Aorta (tissue), 5 donors: ENCODE measurements at regions not wholly inside any gene's neighbourhood (a gene's known extent, or its start where the extent isn't known, plus 50 kb on each side); places are given as distances from the start of the nearest gene placed in this dataset.
"Not testable (repeated sequence)": the region's sequence is repeated elsewhere in the genome, so short reads cannot be mapped to it uniquely, and the experiment has no call there.

Source experiments
- ATAC-seq: fragments of 200-7000 bp; cut with Tn5 transposase; one replicate; pipeline ENCODE4 v1.9.1; 2022; ENCODE audit warnings: moderate library complexity; ENCODE audit not compliant: low FRiP score
- DNase-seq, 2 donors: peaks; one replicate each; pipeline ENCODE4 v3.0.0-alpha.2; 2020
- H3K27ac ChIP-seq, 2 donors: one replicate each; pipeline ENCODE4 v1.5.1; 2013; ENCODE audit warnings: low read length in 2 of 2, mild to moderate bottlenecking in 2 of 2, moderate library complexity in 2 of 2, control low read depth in 1 of 2, inconsistent platforms in 1 of 2, low read depth in 1 of 2
- H3K27me3 ChIP-seq, 2 donors: one replicate each; pipeline ENCODE4 v1.6.1; 2013; ENCODE audit warnings: control low read depth in 1 of 2, low read length in 1 of 2, mild to moderate bottlenecking in 1 of 2, moderate library complexity in 1 of 2; ENCODE audit not compliant: insufficient read depth in 2 of 2, control insufficient read depth in 1 of 2
- H3K36me3 ChIP-seq, 2 donors: one replicate each; pipeline ENCODE4 v1.6.1; 2013; ENCODE audit warnings: control low read depth in 1 of 2, low read length in 1 of 2, mild to moderate bottlenecking in 1 of 2; ENCODE audit not compliant: insufficient read depth in 2 of 2, control insufficient read depth in 1 of 2
- H3K4me1 ChIP-seq, 2 donors: one replicate each; pipeline ENCODE4 v1.6.1; 2013; ENCODE audit warnings: low read length in 2 of 2, control low read depth in 1 of 2, mild to moderate bottlenecking in 1 of 2, moderate library complexity in 1 of 2; ENCODE audit not compliant: insufficient read depth in 2 of 2, control insufficient read depth in 1 of 2
- H3K4me3 ChIP-seq, 2 donors: one replicate each; pipeline ENCODE4 v1.5.1; 2013; ENCODE audit warnings: low read length in 2 of 2, control low read depth in 1 of 2, mild to moderate bottlenecking in 1 of 2
- H3K9me3 ChIP-seq: one replicate; pipeline ENCODE4 v1.6.1; 2013; ENCODE audit warnings: mild to moderate bottlenecking, low read length; ENCODE audit not compliant: control insufficient read depth
- WGBS, 2 donors: extraction: QIAGEN DNeasy Blood & Tissue Kit; methylation state at CpG; one replicate each; pipeline ENCODE4 v1.1.7; 2013; 5-methylcytosine and 5-hydroxymethylcytosine counted together
- intact Hi-C, 2 donors: fragments of 100-400 bp; cut with DNase I; formaldehyde crosslinking; loops; one replicate each; pipeline versions ENCODE4 v1.14.2 to v1.15.0; 2022
- donor health status: healthy with polysubstance abuse.
- donor health status: Bipolar disorder and iron deficiency.
- donor health status: DM: no; HTN: no; CAD: no.
- donor health status: DM: no; HTN: no; CAD: no.
- donor health status: DM: yes; HTN: yes; CAD: no.

DNA sequence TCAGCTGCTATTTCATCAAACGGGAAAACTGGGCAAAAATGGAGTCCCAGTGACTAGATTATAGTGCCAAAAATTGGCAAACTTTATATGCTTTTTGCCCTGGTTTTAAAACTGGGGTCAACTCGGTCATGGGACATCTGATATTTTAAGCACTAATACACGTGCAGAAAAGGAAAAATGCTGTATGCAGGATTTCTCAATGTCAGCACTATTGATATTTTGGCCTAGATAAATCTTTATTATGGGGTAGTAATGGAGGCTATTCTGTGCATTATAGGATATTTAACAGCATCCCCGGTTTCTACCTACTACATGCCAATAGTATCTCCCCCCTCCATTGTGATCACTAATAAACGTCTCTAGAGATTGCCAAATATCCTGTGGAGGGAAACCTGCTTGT lies 870.9 kb upstream of the IGFBP7 start:
- Histone ChIP-seq H3K4me1 (no peaks in the 10 kb centered on the region), H3K36me3 (no peaks in the 10 kb centered on the region), H3K9me3 (no peaks in the 10 kb centered on the region), H3K4me3 (no peak overlapping the region), H3K27me3 (no peaks in the 10 kb centered on the region), H3K27ac (no peak overlapping the region)
- DNase-seq (no peak), ATAC-seq (no peak)
- WGBS, 2 donors = 59 to 71% methylated on average over 5 of the region's 5 CpGs
- intact Hi-C loops = no loop called here

GRCh38 chr4:57974821-57975220 lies 864.6 kb upstream of the IGFBP7 start:
- no peaks in the 10 kb centered on the region for H3K9me3 ChIP-seq
- H3K27me3 ChIP-seq = no peaks in the 10 kb centered on the region
- H3K27ac ChIP-seq = no peak overlapping the region
- no peaks in the 10 kb centered on the region for H3K4me1 ChIP-seq
- no peak overlapping the region for H3K4me3 ChIP-seq
- DNase-seq = no peak
- ATAC-seq = no peak
- intact Hi-C loops = no loop called here
- H3K36me3 ChIP-seq = no peaks in the 10 kb centered on the region
- whole genome bisulfite sequencing, 2 donors = 87 to 93% methylated on average over 4 of the region's 4 CpGs

DNA sequence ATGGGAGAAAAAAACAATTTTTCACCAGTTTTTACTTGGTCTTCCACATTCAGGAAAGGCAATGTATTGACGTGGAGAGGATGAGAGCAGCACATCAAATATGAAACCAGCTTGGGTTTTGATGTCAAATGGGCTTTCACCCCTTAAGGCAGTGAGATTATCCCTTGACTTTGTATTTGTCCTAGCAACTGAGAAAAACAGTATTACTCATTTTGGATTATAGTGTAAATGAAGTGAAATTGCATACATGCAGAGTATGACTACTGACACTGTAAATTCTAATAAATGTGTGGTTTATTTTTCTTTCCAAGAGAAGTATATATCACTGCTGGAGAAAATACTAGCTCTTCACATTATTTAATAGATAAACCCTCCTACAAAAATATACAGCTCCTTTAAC lies 863.6 kb upstream of the IGFBP7 start:
- Histone ChIP-seq H3K4me3 (no peak overlapping the region), H3K9me3 (peaks cover 1% of the 10 kb centered on the region), H3K27ac (no peak overlapping the region), H3K36me3 (no peaks in the 10 kb centered on the region), H3K27me3 (no peaks in the 10 kb centered on the region), H3K4me1 (no peaks in the 10 kb centered on the region)
- no peak for ATAC-seq
- WGBS, 2 donors = 41 to 57% methylated on average over 1 of the region's 1 CpG
- no peak for DNase-seq
- intact Hi-C loops = no loop called here

DNA sequence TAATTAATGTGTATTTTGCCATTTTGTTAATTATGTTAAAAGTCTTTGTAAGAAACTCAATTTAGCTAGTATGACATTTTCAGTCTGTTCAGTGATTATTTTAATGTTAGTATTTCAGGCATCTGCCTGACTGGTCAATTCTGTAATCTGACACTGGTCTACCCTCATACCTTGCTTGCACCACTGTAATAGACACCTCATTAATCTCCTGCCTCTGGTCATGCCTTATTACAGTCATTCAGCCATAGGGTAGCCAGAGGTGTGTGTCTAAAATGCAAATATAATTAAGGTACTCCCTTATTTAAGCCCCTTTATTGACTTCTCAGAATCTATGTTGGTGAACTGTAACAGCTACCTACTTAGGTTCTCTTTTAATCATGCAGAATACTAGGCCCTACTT lies 861.1 kb upstream of the IGFBP7 start:
- no peaks in the 10 kb centered on the region for H3K27me3 ChIP-seq
- no peak overlapping the region for H3K4me3 ChIP-seq
- ATAC-seq = no peak
- no peak for DNase-seq
- no peaks in the 10 kb centered on the region for H3K36me3 ChIP-seq
- no peaks in the 10 kb centered on the region for H3K4me1 ChIP-seq
- peaks cover 8% of the 10 kb centered on the region for H3K9me3 ChIP-seq
- intact Hi-C loops = no loop called here
- H3K27ac ChIP-seq = no peak overlapping the region

DNA sequence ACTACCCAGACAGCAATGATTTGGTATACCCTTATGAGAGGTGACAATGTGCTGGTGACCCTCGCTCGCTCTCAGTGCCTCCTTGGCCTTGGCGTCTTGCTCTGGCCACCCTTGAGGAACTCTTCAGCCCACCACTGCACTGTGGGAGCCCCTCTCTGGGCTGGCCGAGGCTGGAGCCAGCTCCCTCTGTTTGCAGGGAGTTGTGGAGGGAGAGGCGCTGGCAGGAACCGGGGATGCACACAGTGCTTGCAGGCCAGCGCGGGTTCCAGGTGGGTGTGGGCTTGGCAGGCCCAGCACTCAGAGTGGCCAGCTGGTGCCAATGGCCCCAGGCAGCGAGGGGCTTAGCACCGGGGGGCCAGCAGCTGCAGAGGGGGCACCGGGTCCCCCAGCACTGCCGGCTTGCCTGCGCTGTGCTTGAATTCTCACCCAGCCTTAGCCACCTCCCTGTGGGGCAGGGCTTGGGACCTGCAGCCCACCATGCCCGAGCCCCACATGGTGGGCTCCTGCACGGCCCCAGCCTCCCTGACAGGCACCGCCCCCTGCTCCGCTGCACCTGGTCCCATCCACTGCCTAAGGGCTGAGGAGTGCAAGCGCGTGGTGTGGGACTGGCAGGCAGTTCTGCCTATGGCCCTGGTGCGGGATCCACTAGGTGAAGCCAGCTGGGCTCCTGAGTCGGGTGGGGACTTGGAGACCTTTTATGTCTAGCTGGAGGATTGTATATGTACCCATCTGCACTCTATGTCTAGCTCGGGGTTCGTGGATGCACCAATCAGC lies 857.0 kb upstream of the IGFBP7 start:
- peak; percentile 46 for ATAC-seq

GRCh38 chr4:57965431-57965830 lies 855.2 kb upstream of the IGFBP7 start:
- H3K4me3 ChIP-seq, H3K9me3 ChIP-seq, H3K4me1 ChIP-seq, ATAC-seq, H3K27ac ChIP-seq, DNase-seq, intact Hi-C loops, H3K36me3 ChIP-seq, H3K27me3 ChIP-seq: not testable (repeated sequence)
- WGBS, 2 donors = 96 to 97% methylated on average over 23 to 25 of the region's 25 CpGs

More for the DNA sequence above, 857.0 kb upstream of the IGFBP7 start:
- no peaks in the 10 kb centered on the region for H3K27me3 ChIP-seq
- intact Hi-C loops = no loop called here
- no peaks in the 10 kb centered on the region for H3K36me3 ChIP-seq
- no peak overlapping the region for H3K4me3 ChIP-seq
- no peak overlapping the region for H3K27ac ChIP-seq
- DNase-seq = peak; percentile 38 to 69
- 95 to 96% methylated on average over 21 to 23 of the region's 23 CpGs for WGBS, 2 donors
- H3K9me3 ChIP-seq = peaks cover 8% of the 10 kb centered on the region
- no peaks in the 10 kb centered on the region for H3K4me1 ChIP-seq

DNA sequence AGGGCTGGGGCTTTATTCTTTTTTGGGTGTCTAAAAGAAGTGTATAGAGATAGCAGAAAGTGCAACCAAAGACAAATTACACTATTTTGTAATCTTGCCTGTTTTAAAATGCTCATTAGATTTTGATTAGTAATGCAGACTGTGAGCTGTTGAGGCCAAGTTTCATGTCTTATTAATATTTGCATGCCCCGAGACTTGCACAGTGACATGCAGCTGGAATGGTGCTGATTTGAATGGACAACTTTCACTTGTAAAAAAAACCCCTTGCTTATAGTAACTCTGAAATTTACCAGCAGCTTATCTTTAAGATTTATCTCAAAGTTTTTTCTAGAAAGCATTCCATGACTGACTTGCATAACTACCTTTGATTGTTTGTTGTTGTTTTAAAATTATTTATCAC lies 835.1 kb upstream of the IGFBP7 start:
- intact Hi-C loops = no loop called here
- H3K9me3 ChIP-seq = no peaks in the 10 kb centered on the region
- no peaks in the 10 kb centered on the region for H3K27me3 ChIP-seq
- H3K4me3 ChIP-seq = no peak overlapping the region
- no peaks in the 10 kb centered on the region for H3K4me1 ChIP-seq
- no peaks in the 10 kb centered on the region for H3K36me3 ChIP-seq
- ATAC-seq = no peak
- no peak for DNase-seq
- WGBS, 2 donors = 36 to 42% methylated on average over 1 of the region's 1 CpG
- no peak overlapping the region for H3K27ac ChIP-seq

DNA sequence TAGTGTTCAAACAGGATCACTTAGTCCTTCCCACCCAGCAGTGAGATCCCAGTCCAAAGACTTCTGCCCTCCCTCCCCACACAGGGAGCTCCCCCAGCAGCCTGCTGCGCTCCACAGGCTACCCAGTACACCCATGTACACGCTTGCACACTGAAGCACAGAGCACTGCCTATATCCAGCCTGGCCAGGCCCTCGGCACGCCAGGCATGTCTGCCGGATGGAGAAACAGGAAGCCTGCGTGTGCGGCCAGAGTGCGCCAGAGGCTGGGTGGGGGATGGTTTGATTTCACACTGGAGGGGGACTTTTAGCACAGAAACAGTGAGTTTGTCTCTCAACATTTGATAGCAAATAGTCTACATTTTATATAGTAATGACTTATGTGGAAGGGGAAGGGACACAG lies 833.5 kb upstream of the IGFBP7 start:
- ATAC-seq (peak; percentile 41), DNase-seq (peak; percentile 36 to 45)
- H3K4me3 ChIP-seq = no peak overlapping the region
- H3K4me1 ChIP-seq = no peaks in the 10 kb centered on the region
- 58 to 73% methylated on average over 8 of the region's 8 CpGs for WGBS, 2 donors
- no peak overlapping the region for H3K27ac ChIP-seq
- intact Hi-C loops = no loop called here
- H3K36me3 ChIP-seq = no peaks in the 10 kb centered on the region
- H3K9me3 ChIP-seq = no peaks in the 10 kb centered on the region
- no peaks in the 10 kb centered on the region for H3K27me3 ChIP-seq

- ATAC-seq, DNase-seq, H3K4me3 ChIP-seq, H3K9me3 ChIP-seq, H3K4me1 ChIP-seq, H3K27me3 ChIP-seq, H3K27ac ChIP-seq, intact Hi-C loops, H3K36me3 ChIP-seq: not testable (repeated sequence)
- 80 to 87% methylated on average over 2 of the region's 2 CpGs for WGBS, 2 donors
Observed at GRCh38 chr4:57937326-57937725, 827.1 kb upstream of the IGFBP7 start.
